Posterior vena cava (tissue), 2 donors: ENCODE measurements at regions not wholly inside any gene's neighbourhood (a gene's known extent, or its start where the extent isn't known, plus 50 kb on each side); places are given as distances from the start of the nearest gene placed in this dataset.

Experiments used
- DNase-seq: peaks from one replicate; pipeline ENCODE4 v3.0.0-alpha.2; 2020; ENCODE audit warnings: low spot score
- intact Hi-C, 2 donors: fragments of 100-400 bp; cut with DNase I; formaldehyde crosslinking; loops; one replicate each; pipeline versions ENCODE4 v1.14.1 to v1.14.2; 2022 to 2023
- donor health status: DM: yes; HTN: yes; CAD: no.
- donor health status: DM: yes; HTN: yes; CAD: no.

DNA sequence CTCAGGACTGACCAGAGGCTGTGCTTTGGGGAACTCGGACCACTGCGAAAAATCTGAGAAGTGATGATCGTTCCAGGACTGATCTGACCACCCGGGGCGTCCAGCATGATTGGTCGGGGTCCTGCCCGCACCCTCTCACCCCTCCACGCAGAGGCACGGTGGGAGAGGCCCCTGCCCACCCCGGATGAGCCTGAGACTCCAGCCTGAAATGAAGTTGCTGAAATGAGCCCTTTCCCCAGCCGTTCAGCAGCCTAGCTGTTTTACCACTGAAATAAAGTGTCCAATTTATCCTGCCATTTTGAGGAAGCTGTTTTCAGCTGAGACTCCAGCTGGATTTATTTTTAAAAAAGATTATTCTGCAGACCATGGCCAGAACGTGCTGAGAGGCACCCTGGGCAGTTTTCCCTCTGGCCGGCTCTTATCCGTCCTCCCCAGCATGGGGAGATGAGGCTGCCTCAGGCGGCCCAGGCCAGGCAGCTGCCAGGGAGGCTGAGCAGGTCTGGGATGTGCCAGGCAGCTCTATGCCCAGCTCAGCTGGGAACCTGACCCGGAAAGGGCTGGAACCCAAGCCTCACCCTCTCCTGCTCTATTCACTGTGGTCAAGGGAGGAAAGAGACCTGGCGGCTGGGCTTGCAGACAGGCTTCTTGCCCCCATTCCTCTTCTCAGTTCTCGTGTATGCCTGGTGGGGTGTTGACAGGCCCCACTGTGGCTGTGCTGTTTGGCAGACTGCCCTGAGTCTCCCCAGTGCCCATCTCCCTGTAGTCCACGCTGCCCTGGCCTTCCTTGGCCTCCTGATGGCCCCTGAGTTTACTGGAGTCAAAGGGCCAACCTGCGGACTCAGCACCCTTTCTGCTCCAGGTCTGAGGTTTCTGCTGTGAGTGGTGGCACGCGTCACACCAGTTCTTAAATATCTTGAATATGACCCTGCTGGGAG, 161.0 kb upstream of the B3GAT1 start:
- intact Hi-C loops, result no loop called here
- DNase-seq, result no peak

DNA sequence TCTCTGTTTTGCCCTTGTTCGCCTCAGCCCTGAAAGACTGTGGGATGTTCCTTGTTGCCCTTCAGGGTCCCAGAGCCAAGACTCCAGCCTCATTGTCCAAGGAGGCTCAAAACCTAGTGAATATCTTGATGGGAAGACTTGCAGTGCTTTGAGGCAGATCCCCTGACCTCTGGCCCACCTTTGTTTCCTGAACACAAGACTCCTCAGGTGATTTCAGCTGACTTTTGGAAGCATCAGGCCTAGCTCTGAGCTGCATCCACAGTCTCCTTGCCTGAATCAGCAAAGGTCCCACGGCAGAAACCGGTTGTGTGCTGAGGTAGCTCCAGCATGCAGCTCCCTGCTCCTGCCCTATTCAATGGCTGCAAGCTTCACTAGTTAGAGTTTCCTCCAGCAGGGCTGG, 159.3 kb upstream of the B3GAT1 start:
- no peak for DNase-seq
- intact Hi-C loops, result no loop called here

DNA sequence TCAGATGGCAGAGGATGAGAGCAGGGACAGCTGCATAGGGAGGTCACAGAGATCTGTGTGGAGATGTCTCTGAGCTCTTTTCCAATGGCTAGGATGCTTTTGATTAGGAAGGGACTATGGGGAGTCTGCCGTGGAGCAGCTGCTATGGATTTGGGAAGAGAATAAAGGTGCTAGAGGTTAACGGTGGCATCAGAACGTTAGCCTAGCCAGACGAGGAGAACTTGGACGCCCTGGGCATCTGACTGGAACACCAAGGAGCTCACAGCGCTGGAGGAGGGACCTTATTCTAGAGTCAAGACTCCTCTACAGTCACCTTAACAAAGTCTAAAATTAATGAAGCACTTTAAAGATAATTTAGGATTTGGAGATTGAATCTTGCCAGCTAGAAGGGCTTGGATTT, 157.2 kb upstream of the B3GAT1 start:
- DNase-seq, result no peak
- intact Hi-C loops, result no loop called here

DNA sequence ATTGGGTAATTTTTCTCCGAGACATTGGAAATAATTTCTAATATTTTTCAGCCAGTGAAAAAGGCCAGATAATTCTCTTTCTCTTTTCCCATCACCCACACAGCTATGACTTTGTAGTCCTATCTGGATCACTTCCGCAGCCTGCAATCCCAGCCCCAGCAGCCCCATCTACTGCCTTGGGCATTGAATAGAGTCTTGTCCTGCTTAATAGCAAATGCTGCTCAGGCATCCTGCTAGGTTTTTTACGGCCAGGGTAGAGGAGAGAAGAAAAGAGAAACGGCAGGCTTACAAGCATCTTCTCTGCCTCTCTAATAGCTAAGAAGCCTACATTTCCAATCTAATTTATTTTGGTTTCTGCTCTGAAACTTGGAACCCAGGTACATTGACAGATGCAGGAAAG, 154.3 kb upstream of the B3GAT1 start:
- intact Hi-C loops, result no loop called here
- DNase-seq, result no peak

DNA sequence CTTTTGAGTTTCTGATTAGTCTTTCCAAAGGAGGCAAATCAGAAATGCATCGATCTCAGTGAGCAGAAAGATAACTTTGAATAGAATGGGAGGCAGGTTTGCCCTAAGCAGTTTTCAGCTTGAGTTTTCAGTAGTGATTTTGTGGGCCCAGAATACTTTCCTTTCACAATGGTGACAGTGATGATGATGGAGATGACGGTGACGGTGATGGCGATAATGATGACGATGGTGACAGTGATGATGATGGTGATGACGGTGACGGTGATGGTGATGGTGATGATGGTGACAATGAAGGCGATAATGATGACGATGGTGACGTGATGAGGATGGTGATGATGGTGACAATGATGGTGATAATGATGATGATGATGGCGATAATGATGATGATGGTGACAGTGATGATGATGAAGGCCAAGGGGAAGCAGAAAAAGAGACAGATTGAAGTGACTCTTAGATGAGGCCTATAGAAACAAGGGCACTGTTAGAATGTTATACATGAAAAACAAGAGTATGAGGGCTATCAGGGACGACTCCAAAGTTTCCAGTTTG, 153.4 kb upstream of the B3GAT1 start:
- no peak for DNase-seq
- intact Hi-C loops, result no loop called here

DNA sequence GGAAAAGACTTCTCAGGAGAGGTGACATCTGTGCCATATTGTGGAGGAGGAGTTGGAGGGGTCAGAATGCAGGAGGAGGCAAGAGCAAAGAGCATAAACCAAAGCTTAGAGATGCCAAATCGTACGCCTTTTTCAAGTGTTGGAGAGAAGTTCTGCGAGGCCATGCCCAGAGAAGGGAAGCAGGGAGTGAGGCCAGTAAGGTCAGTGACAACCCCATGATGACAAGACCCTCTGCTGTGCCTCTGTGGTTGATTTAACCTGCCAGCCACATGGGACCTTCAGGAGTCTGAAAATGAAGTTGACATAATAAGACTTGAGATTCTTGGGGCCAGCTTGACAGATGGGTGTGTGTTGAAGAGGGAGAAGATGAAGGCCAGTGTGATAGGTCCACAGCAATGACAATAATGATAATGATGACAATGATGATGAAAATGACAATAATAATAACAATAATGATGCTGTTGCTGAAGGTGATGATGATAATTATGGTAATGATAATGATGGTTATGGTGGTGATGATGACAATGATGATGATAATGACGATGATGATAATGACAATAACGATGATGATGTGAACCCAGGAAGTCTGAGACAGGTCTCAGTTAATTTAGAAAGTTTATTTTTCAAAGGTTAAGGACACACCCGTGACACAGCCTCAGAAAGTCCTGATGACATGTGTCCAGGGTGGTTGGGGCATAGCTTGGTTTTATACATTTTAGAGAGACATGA, 152.6 kb upstream of the B3GAT1 start:
- intact Hi-C loops, result no loop called here
- DNase-seq, result no peak

DNA sequence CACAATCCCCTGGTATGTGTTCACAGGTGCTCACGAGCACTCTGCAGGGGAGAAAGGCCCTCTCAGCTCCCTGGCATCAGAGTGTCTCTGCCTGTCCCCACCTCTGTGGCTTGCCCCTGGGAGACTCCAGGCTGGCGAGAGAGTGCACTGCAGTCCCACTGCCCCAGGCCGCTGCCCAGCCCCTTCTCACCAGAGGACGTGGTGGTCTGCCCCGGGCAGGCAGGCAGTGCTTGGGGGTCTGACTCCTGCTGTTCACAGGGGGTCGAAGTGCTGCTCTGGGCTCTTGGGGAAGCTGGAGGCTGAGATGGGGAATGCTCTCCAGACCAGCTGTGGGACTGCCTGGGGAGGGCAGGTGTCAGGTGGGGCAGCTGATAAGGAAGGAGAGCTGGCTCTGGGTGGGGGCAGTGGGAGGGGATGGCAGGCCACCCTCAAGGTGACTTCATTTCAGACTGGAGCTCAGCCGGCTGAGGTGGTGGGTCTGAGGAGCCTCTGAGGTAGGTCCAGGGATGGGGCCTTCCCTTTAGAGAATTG, 151.0 kb upstream of the B3GAT1 start:
- no peak for DNase-seq

DNA sequence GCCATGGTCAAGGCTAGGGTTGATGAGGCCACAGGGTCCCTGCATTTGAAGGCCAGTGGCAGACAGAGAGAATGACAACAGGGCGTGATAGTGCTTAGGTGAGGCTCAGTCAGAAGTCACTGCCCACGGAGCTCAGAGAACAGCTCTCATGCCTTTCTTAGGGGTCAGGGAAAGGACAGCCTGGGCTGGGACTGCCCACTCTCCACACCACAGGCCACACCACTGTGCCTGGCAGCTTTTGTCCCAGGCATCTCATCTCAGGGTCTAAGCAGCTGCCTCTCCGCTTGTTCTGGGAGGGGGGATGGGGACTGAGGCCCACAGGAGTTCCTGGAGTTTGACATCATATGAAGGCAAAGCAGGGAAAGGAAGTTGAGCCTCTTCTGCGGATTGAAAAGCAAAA, 150.2 kb upstream of the B3GAT1 start:
- intact Hi-C loops, result no loop called here
- no peak for DNase-seq

More for the DNA sequence above, 151.0 kb upstream of the B3GAT1 start:
- intact Hi-C loops, result no loop called here

DNA sequence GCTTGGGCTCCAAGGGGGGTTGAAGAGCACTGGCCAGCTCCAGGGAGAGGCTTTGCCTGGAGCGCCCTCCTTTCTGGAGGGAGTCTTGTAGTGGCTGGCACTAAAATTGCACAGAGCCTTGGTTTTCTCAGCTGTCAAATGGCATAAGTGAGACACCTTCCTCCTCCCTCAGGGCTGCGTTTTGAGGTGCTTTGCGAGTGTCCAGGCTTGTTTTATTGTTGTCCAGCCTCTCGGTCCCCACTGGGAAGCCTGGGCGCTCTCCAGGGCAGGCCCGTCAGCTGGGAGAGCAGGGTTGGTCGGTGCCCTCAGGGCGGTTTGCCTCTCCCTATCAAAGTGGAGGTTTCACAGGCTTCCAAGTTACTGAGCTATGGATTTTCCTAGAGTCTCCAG, 149.3 kb upstream of the B3GAT1 start:
- no peak for DNase-seq

DNA sequence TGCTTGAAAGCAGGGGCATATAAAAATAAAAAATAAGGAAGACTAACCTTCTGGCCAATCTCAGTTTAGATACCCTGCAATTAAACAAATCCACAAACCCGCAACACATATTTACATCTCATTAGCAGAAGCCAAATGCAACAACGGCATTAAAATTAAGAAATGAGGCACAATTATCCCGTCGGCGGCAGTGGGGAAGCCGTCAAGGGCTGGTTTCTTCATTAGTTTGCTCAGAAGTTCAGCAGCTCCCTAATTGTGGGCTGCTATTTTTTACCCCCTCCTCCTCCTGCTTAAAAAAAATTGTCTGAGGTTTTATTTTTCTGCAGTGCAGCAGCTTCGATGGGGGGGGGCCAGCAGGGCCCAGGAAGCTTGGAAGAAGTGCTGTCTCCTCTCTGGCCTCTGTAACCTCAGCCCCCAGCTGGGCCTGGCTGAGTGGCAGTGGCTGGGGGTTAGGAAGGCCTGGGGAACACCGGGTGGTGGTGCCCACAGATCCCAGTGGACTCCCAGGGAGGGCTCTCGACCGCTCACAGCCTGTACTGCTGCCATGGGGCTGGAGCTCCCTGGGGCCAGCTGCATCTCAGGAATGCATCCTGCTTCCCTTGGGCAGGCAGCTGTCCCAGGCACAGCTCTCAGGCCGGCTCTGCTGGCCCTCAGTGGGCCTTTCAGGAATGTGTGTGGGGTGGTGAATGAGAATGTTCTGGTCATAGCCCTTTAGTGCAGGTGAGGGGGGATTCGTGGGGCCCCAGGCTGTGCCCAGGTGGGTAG, 148.7 kb upstream of the B3GAT1 start:
- intact Hi-C loops, result no loop called here
- DNase-seq, result no peak

More for the DNA sequence above, 149.3 kb upstream of the B3GAT1 start:
- intact Hi-C loops, result no loop called here

DNA sequence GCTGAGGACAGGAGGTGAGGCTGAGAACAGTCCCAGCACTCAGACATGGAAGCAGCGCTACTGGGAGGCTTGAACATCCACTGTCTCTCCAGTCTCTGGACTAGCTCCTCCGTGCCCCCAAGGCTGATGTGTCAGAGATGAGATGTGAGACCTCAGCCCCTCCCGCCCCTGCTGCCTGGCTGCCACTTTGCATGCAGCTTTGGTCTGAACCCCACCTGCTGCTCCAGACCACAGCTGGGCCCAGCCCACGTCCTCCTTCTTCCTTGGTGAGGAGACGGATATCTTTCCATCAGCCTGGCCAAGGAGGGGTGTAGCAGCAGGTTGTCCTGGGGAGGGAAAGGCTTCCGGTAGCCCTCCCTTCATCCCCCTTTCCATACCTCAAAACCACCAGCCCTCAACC, 148.0 kb upstream of the B3GAT1 start:
- intact Hi-C loops, result no loop called here
- no peak for DNase-seq

DNA sequence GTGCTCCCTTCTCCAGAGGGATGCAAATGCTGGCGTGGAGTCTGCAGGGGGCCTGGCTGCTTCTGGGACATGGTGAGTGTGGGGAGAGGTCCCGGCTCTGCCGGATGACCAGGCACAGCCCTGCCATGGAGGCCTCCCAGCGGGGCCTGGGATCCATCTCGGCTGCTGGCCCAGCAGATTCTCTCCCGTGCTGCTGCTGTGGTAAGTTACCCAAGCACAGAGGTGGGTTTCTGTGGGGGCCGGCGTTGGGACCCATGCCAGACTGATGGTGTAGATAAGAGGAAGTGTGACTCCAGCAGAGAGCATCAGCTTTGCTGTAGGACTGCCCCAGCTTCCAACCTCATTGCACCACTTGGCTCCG, 147.5 kb upstream of the B3GAT1 start:
- DNase-seq, result no peak
- intact Hi-C loops, result no loop called here

DNA sequence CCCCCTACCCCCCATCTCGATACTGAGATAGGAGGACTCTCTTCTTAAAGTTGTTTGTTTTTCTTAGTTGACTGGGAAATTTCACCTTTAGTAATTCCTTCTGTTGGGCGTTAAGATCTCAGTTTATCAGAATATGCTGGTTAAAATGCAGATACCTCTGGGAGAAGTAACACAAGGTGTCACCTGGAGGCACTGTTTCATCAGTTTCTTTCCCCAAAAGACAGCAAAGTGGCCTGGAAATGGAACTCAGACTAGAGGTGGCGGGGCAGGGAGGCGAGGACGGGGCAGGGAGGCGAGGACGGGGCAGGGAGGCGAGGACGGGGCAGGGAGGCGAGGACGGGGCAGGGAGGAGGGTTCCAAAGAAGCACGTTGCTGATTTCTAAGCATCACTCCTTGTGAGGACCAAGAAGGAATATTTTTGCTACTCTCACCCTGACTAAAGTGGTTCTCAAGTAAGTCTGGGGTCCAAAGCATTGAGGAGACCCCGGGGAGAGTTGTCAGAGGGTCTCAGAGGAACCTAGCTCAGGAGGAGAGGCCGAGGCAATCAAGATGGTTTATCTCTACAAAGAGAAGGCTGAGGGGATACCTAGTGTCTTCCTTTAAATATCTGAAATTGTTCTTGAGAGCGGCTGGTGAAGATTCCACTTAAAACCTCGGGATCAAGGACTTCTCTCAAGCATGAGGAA, 147.0 kb upstream of the B3GAT1 start:
- intact Hi-C loops, result no loop called here
- DNase-seq, result no peak

DNA sequence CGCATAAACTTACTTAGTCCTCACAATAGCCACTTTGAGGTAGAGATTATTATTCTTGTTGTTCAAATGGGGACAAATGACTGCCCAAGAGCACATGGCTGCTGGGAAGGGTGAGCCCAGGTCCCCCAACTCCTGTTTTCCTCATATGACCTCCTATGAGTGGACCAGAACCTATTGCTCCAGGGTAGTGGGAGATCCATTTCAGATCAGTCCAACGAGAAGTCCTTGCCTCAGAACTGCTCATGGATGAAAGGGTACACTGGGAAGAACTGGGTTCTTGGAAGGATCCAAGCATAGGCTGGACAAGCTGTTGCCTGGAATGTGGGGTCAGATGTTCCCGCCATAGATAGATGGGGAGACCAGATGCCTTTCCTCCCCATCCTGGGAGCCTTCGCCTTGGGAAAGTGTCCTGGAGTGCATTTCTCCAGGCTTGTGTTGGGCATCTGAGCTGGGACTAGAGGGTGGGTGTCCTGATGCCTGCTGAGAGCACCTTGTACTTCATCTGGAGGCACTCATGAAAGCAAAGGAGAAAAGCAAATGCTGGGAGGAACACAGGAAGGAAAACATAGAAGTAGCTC, 146.3 kb upstream of the B3GAT1 start:
- intact Hi-C loops, result no loop called here
- DNase-seq, result no peak

DNA sequence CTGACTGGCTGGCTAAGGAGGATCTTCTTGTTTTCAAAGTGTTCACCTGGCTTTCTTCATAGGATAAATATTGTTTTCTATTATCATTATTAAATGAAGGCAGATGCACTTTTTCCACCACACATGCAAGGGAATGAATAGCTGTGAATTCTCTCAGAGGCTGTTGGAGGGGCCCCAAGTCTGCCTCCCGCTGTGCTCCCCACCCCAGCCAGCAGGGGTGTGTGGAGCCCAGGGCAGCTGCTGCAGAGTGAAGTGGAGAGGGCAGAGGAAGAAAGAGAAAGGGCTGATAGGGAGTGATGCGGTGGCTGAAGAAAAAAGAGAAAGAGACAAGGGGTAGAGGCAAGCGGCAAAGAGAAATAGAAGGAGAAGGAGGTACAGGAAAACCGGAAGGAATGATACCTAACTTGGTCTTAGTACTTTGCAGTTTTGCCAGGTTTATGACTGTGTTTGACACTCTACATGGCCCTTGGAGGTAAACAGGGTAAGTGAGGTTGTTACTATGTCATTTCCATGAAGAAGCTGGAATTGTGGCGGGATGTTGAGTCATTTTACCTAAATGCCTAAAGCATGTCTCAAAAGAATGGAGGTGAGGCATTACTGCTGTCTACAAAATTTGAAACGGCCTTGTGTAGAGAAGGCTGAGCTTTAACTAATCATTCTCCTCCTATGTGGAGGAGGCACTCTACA, 145.7 kb upstream of the B3GAT1 start:
- DNase-seq, result no peak
- intact Hi-C loops, result no loop called here

DNA sequence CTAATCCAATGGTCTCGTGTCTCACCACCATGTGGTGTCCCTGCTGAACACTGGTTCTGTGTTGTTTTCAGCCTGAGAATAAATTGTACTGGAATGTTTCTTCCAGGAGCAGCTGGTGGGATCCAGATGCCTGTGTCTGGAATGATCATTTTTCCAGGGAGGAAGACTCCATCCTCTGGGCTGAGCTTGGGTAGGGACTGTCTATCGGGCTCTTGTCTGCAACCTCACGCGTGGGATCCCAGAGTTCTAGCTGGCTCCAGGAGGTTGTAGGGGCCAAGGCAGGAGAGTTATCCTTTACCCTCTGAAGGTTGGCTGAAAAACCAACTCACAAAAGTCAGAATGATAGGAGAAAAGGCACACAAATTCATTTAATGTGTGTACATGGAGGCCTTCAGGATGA, 144.1 kb upstream of the B3GAT1 start:
- DNase-seq, result no peak

DNA sequence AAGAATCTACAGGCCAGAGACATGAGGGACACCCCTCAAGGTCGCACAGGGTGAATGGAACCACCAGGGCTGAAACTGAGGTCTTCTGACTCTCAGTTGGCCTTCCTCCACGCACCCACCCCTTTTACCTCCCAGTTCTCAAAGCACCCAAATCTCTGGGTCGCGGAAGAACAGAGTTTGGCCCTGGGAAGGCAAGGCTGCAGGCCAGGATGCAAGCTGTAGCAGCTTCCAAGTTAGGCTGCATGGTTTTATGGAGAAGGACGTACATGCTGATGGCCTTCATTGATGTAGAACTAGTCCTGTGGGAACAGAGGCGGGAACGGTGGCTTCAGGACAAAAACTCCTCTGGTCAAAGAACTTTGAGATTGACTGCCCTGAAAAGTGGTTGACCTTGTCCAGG, 143.5 kb upstream of the B3GAT1 start:
- DNase-seq, result no peak
- intact Hi-C loops, result no loop called here

More for the DNA sequence above, 144.1 kb upstream of the B3GAT1 start:
- intact Hi-C loops, result no loop called here

DNA sequence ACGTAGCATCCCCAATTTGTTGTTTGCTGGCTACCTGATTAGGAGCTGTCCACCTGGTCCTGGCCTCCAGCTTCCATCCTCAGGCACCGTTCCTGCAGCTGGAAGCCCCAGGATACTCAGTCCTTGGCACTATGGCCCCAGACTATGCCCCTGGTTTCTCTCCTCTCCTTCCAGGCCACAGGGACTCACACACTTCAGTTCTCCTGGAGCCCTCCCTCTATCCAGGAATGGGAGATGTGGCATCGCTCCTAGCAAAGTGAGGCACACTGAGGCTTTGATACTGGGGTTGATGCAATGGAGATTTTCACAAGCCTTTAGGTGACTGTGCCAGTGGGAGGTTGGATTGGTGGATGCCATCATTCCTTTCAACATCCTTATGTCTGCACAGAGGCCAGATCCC, 142.8 kb upstream of the B3GAT1 start:
- DNase-seq, result no peak
- intact Hi-C loops, result no loop called here
